ENCODE measurements at regions not wholly inside any gene's neighbourhood (a gene's known extent, or its start where the extent isn't known, plus 50 kb on each side); places are given as distances from the start of the nearest gene placed in this dataset.
"Not testable (repeated sequence)": the region's sequence is repeated elsewhere in the genome, so short reads cannot be mapped to it uniquely, and the experiment has no call there.

- no peak for DNase-seq
Observed at GRCh38 chr13:89401264-89401675, 1730.1 kb downstream of the SLITRK5 start.

- DNase-seq: no peak
Observed at GRCh38 chr13:89402211-89402610, 1731.0 kb downstream of the SLITRK5 start.

DNA sequence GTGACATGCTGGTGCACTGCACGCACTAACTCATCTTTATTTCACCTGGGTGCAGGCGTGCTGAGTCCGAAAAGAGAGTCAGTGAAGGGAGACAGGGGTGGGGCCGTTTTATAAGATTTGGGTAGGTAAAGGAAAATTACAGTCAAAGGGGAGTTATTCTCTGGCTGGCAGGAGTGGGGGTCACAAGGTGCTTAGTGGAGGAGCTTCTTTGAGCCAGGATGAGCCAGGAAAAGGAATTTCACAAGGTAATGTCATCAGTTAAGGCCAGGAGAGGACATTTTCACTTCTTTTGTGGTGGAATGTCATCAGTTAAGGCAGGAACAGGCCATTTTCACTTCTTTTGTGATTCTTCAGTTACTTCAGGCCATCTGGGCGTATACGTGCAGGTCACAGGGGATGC is 1734.9 kb downstream of the SLITRK5 start:
- DNase-seq: not testable (repeated sequence)

- no peak for DNase-seq
Observed at GRCh38 chr13:89407357-89407756, 1736.2 kb downstream of the SLITRK5 start.

- no peak for DNase-seq
Observed at GRCh38 chr13:89432997-89433396, 1761.8 kb downstream of the SLITRK5 start.

GRCh38 chr13:89434624-89435023 is 1763.5 kb downstream of the SLITRK5 start:
- DNase-seq: not testable (repeated sequence)

DNA sequence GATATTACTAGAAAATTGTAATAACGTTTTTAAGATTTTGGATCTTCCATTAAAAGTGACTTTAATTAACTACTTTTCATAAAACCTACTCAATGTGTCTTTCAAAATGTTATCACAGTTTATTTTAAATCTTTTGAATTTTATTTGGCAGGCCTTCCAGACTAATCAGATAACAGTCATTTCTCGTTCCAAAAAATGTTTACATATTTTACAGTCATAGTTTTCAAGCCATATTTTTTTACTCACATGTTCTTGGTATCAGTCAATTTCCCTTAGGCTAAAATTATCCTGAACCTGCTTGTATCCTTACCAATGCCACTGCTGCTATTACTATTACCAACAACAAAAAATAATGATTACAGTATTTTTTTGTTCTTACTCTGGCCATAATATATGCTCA is 1783.5 kb downstream of the SLITRK5 start:
- DNase-seq: no peak

DNA sequence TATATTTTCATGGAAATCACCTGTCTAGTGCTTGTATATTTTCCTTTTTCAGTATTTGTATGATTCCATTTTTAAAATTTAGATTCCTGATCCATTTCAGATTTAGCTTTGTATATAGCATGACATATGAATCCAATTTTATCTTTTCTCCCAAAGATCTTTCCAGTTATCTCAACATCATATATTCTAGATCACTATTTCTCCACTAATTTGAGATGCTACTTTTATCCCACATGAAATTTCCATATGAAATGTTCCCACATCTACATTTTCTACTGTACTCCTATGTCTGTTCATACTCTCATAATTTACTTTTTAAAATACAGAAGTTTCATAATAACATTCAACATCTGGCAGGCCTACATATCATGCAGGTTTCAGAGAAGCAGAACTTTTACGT is 1784.1 kb downstream of the SLITRK5 start:
- no peak for DNase-seq

DNA sequence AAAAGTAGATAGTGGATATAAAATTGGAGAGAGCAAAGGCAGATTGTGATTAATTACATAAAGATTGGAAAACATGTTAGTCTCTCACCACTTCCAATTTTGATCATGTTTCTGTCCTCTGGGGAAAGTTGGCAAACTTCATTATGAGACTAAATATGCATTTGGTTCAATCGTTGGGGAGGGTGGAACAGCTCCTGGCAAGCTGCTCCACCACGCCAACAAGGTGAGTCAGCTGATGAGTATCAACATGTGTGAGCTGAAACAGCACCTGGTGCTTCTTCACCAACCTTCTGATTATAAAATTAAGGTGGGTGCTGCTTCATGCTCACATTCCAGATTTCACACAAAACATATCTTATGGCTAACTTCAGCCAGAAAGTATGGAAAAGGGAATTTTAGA is 1784.6 kb downstream of the SLITRK5 start:
- no peak for DNase-seq

GRCh38 chr13:89457977-89458376 is 1786.8 kb downstream of the SLITRK5 start:
- DNase-seq: no peak

DNA sequence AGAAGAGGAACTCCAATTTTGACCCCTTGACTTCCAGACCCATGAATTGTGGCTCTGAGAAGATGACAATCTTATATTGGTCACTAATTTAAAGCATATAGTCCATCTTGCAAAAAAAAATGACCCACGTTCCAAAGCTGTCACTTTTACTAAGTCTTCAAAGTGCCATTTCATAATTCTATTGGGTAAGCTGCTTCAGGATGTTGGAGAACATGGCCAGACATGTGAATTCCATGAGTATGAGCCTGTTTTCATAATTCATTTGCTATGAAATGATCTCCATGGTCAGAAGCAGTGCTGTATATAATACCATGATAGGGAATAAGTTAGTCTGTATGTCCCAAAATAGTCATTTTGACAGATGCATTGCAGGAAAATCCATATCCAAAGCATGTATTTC is 1787.3 kb downstream of the SLITRK5 start:
- no peak for DNase-seq

DNA sequence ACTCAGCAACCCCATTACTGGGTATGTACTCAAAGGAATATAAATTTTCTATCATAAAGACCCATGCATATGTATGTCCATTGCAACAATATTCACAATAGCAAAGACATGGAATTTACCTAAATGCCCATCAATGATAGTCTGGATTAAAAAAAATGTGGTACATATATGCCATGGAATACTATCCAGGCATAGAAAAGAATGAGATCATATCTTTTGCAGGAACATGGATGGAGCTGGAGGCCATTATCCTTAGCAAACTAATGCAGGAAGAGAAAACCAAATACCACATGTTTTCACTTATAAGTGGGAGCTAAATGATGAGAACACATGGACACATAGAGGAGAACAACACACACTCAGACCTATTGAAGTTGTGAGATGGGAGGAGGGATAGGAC is 1789.7 kb downstream of the SLITRK5 start:
- DNase-seq: not testable (repeated sequence)

GRCh38 chr13:89465366-89465765 is 1794.2 kb downstream of the SLITRK5 start:
- DNase-seq: no peak

DNA sequence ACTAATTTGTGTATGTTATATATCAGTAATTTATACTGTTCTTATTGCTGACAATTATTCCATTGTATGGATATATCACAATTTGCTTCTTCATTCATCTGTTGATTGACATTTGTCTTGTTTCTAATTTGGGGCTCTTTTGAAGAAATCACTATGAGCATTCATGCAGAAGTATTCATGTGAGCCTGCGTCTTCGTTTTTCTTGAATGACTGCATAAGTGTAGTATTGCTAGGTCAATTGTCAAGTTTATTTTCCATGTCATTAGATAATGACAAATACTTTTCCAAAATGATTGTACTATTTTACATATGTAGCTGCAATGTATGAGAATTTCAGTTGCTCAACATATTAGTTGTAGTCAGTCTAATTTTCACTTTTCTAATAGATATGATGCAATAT is 1796.9 kb downstream of the SLITRK5 start:
- no peak for DNase-seq

- no peak for DNase-seq
Observed at GRCh38 chr13:89470901-89471300, 1799.7 kb downstream of the SLITRK5 start.

GRCh38 chr13:89474432-89474831 is 1803.3 kb downstream of the SLITRK5 start:
- DNase-seq: no peak

DNA sequence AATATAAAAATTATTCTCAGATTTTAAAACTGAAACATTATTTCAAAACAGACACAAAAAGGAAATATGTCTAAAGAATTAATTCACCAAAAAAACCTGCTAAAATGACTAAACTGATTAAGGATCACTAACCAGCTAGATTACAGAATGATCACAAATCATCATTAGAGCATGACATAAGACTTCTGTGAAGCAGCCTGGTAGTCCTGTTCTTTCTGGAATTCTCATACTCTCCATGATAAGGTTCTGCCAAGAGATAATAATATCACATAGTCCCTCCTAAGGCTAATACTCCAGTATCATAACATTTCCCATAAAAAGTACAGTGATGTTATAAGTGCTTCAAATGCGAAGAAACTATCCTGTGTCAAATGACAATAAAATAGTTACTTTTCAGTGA is 1814.9 kb downstream of the SLITRK5 start:
- no peak for DNase-seq

- no peak for DNase-seq
Observed at GRCh38 chr13:89486709-89487108, 1815.5 kb downstream of the SLITRK5 start.

DNA sequence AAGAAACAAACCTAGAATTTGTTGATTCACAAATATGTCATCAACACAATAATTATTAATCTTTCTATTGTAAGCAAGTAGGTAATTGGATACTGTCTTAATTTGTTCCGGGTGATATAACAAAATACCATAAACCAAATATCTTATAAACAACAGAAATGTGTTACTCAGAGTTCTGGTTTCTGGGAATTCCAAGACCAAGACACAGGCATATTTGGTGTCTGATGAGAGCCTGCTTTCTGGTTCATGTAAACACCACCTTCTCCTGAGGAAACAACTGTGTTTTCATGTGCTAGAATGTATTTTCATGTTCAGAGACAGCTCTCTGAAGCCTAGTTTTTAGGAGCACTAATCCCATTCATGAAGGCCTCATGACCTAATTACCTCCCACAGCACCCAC is 1819.5 kb downstream of the SLITRK5 start:
- DNase-seq: no peak

- DNase-seq: no peak
Observed at GRCh38 chr13:89496478-89496877, 1825.3 kb downstream of the SLITRK5 start.

DNA sequence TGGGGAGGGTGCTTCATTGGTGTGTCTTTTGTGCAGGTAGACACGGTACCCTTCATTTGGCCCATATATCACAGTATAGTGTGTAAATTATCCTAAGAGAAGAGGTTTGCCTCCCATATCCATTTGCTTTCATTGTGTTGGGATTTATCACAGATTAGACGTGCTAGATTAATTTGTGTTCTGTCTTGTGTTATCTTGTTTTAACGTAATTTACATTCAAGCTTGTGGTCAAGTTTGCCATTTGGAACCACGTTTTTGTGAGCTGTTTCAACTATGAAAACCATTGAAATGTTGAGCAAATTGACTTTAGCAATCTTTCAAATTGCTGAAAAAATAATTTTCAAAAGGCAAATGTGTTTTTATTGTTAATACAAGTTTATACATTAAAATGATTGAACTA is 1826.5 kb downstream of the SLITRK5 start:
- no peak for DNase-seq

DNA sequence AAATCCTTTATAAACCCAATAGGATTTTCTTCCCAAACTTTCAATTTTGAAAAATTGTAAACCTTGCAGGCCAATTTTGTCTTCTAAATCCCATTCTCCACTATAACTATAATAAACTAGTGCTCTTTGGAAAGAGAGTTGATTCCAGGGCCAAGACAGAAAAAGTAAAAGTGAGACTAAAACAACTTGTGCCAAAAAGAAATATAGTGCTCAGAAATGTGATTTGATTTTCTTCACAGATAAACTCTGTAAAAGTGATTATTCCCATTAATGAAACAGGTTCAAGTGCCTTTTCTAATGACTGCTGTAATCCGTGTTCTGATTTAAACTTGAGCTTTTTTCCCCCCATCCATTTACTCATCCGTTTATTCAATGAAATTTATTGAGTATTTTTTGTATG is 1831.1 kb downstream of the SLITRK5 start:
- no peak for DNase-seq

GRCh38 chr13:89514534-89515312 is 1832.8 kb upstream of the MIR17HG start:
- DNase-seq: peak; percentile 65

GRCh38 chr13:89515948-89516347 is 1831.5 kb upstream of the MIR17HG start:
- no peak for DNase-seq

All from DMS153 (cell line).